ENCODE measurements at regions not wholly inside any gene's neighbourhood (a gene's known extent, or its start where the extent isn't known, plus 50 kb on each side); places are given as distances from the start of the nearest gene placed in this dataset.

DNA sequence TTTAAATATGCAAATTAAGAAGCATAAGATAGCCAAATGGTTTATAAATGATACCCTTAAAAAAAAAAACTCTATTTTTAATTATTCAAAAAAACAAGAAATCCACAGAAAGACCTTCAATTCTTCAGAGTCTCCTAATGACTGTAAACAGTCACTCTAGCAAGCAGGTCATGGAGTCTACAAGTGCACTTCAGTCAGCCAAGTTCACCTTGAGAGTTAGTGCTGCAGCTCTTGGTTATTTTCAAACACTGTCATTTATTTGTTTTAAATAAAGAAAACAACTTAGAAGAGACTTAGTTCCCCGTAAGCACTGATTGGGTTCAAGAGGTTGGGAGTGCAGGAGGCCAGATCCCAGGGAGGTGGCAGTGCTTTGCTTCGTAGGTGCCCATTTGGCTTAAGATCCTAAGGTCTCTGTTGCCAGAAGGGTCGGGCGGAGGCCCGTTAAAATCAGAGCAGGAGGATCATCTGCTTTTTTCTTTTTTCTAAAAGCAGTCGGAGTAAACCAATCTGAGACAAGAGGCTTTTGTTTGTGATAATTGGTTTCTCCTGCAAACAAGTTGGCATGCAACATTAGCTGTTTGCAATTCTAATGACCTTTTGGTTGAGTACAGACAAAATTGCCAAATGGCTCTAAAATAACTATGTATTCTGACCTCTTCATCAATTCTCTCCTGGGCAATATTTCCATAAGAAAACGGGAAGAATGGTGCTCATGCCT, 86.4 kb upstream of the ELMO1 start:
- H3K4me3 ChIP-seq (ENCODE audit: low read depth, low read length) = no peak overlapping the region
- no peak for TF ChIP-seq CTCF (IDR thresholded peaks at IDR 0.05; ENCODE audit: insufficient read depth, low read length)
- DNase-seq (ENCODE audit: low read depth) = no peak

GRCh38 chr7:37535841-37536240, 87.2 kb upstream of the ELMO1 start:
- no peak for DNase-seq (ENCODE audit: low read depth)
- no peak for TF ChIP-seq CTCF (IDR thresholded peaks at IDR 0.05; ENCODE audit: insufficient read depth, low read length)
- H3K4me3 ChIP-seq (ENCODE audit: low read depth, low read length) = no peak overlapping the region

GRCh38 chr7:37536706-37537105, 88.0 kb upstream of the ELMO1 start:
- no peak for DNase-seq (ENCODE audit: low read depth)
- no peak overlapping the region for H3K4me3 ChIP-seq (ENCODE audit: low read depth, low read length)
- TF ChIP-seq CTCF (IDR thresholded peaks at IDR 0.05; ENCODE audit: insufficient read depth, low read length) = no peak

- DNase-seq (ENCODE audit: low read depth) = no peak
- TF ChIP-seq CTCF (IDR thresholded peaks at IDR 0.05; ENCODE audit: insufficient read depth, low read length) = no peak
- H3K4me3 ChIP-seq (ENCODE audit: low read depth, low read length) = no peak overlapping the region
Observed at GRCh38 chr7:37537439-37537838, 88.8 kb upstream of the ELMO1 start.

DNA sequence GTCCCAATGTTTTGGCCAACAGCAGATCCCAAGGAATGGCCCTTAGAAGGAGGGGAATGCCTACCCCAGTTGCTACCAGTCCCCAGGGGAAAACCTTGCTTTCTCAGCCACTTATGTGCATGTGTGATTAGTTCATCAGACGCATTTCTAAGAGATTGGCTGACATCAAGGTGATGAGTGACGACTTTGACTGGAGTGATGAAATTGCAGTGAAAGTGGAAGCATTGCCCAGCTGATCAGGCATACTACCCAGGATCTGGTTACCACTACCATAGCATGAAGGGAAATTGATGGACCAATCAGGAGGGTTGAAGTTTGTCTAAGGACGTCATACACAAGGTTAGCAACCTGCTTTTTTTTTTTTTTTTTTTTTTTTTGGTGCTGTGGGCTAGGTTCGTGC, 90.3 kb upstream of the ELMO1 start:
- DNase-seq (ENCODE audit: low read depth) = no peak
- no peak overlapping the region for H3K4me3 ChIP-seq (ENCODE audit: low read depth, low read length)
- TF ChIP-seq CTCF (IDR thresholded peaks at IDR 0.05; ENCODE audit: insufficient read depth, low read length) = no peak

DNA sequence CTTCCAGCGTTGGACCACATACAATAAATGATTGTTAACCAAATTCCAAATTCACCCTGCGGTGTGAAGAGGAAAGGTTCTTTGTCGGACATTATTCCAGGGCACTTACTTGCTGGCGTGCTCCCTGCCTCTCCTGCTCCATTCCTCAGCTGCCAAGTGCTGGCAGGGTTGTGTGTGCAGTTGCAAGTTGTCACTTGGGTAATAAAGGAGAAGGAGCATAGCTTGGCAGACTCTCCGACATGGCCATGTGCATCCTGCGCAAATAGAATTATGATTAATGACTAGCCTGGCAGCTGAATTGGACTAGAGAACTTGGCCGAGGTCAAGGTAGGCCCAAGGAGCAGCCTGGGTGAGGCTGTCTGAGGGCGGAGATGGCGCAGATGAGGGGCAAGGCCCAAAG, 92.3 kb upstream of the ELMO1 start:
- no peak for DNase-seq (ENCODE audit: low read depth)
- no peak for TF ChIP-seq CTCF (IDR thresholded peaks at IDR 0.05; ENCODE audit: insufficient read depth, low read length)
- H3K4me3 ChIP-seq (ENCODE audit: low read depth, low read length) = no peak overlapping the region

All from fibroblast of the aortic adventitia (primary cell).